RWPE2 (cell line): ENCODE measurements at regions not wholly inside any gene's neighbourhood (a gene's known extent, or its start where the extent isn't known, plus 50 kb on each side); places are given as distances from the start of the nearest gene placed in this dataset.

Experiments
- ATAC-seq: fragments of 200-7000 bp; cut with Tn5 transposase; 3 replicates; pipeline ENCODE4 v1.9.1; 2021; ENCODE audit warnings: low read depth
- DNase-seq: peaks from one replicate; pipeline ENCODE4 v3.0.0-alpha.2; 2020; ENCODE audit warnings: low spot score
- H3K27ac ChIP-seq: fragments of 450-650 bp; 2 replicates; pipeline ENCODE4 v1.5.1; 2017; ENCODE audit warnings: mild to moderate bottlenecking; ENCODE audit not compliant: poor library complexity, severe bottlenecking
- H3K27me3 ChIP-seq: fragments of 250-450 bp; sonication (Bioruptor Pico); 2 replicates; pipeline ENCODE4 v1.5.1; 2021; ENCODE audit warnings: mild to moderate bottlenecking, moderate library complexity; ENCODE audit not compliant: insufficient read depth, poor library complexity, severe bottlenecking
- H3K36me3 ChIP-seq: fragments of 250-450 bp; sonication (Bioruptor Pico); 2 replicates; pipeline ENCODE4 v1.5.1; 2020; ENCODE audit warnings: low read depth, mild to moderate bottlenecking, moderate library complexity
- H3K4me1 ChIP-seq: fragments of 250-450 bp; sonication (Bioruptor Pico); 2 replicates; pipeline ENCODE4 v1.5.1; 2021; ENCODE audit warnings: mild to moderate bottlenecking, moderate library complexity; ENCODE audit not compliant: insufficient read depth, poor library complexity, severe bottlenecking
- H3K4me3 ChIP-seq: fragments of 250-450 bp; sonication (Bioruptor Pico); 2 replicates; pipeline ENCODE4 v1.5.1; 2021; ENCODE audit warnings: mild to moderate bottlenecking, moderate library complexity; ENCODE audit not compliant: severe bottlenecking
- H3K9me3 ChIP-seq: fragments of 250-450 bp; sonication (Bioruptor Pico); 2 replicates; pipeline ENCODE4 v1.5.1; 2021; ENCODE audit warnings: mild to moderate bottlenecking, moderate library complexity; ENCODE audit not compliant: severe bottlenecking
- TF ChIP-seq, protein P1 (sequence below): fragments of 450-650 bp; IDR thresholded peaks from one replicate; pipeline ENCODE4 v1.5.1; 2017; ENCODE audit warnings: mild to moderate bottlenecking, moderate library complexity; ENCODE audit not compliant: poor library complexity, severe bottlenecking

DNA sequence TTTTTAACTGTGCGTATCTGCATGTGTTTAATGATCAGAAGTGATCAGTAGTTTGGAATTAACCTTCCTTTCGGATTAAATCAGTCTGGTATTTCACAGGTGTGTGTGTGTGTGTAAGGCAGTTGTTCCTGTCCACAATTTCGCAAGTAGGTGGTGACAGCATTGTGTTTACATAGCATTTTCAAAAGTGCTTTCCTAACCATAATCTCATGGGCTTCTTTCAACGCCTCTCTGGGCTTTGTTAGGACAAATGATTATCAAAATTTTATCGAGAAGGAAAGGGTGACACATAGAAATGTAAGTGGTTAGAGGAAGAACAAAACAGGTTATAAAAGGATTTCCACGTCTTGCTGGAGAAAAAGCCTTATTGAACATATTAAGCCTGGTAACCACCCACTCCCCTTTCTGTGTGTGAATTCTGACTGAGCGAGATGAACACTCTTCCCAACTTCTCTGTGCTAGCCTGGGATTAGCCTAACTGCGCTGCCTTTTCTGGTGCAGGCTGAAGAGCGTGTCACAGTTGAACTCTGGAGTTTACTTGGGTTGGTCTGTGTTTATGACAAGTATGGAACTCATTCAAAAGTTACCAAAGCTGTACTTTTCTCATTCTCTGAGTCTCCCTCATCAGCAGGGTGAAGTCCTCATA is 292.3 kb upstream of the PITRM1 start:
- H3K4me3 ChIP-seq = no peak overlapping the region
- TF ChIP-seq, protein P1, sequence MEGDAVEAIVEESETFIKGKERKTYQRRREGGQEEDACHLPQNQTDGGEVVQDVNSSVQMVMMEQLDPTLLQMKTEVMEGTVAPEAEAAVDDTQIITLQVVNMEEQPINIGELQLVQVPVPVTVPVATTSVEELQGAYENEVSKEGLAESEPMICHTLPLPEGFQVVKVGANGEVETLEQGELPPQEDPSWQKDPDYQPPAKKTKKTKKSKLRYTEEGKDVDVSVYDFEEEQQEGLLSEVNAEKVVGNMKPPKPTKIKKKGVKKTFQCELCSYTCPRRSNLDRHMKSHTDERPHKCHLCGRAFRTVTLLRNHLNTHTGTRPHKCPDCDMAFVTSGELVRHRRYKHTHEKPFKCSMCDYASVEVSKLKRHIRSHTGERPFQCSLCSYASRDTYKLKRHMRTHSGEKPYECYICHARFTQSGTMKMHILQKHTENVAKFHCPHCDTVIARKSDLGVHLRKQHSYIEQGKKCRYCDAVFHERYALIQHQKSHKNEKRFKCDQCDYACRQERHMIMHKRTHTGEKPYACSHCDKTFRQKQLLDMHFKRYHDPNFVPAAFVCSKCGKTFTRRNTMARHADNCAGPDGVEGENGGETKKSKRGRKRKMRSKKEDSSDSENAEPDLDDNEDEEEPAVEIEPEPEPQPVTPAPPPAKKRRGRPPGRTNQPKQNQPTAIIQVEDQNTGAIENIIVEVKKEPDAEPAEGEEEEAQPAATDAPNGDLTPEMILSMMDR = no peak
- no peak for DNase-seq
- no peaks in the 10 kb centered on the region for H3K9me3 ChIP-seq
- no peaks in the 10 kb centered on the region for H3K27me3 ChIP-seq
- peaks cover 42% of the 10 kb centered on the region for H3K4me1 ChIP-seq
- ATAC-seq = no peak
- H3K27ac ChIP-seq = peak overlapping the region; percentile 95
- no peaks in the 10 kb centered on the region for H3K36me3 ChIP-seq

DNA sequence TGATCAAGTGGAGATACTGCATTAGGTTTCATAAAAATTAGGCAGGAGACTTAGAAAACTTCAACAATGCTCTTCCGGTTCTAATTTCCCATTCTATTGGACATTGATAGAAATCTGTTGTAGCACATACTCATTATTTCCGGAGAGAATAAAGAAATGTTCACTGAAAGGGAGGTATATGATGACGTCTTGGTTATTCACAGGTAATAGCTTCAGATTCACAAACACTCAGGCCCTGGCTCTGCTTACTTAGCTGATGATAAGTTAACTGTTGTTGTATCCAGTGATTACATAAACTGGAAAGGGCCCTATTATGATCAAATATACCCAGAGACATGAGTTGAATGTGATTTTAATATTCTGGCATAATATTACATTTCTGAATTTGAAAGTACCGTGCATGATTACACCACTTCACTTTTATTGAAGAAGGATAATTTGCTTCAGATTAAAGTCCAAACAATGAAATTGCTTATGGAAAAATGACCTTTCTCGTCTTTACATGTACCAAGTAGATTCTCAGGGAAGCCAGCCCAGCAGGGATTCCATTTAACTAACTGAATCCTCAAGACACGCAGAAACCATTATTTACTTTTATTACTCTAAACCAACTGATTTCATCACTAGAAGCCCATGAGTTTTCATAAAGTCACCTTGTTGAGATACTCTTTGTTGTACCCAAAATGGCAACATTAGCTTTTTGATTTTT is 288.0 kb upstream of the PITRM1 start:
- no peaks in the 10 kb centered on the region for H3K36me3 ChIP-seq
- peaks cover 15% of the 10 kb centered on the region for H3K4me1 ChIP-seq
- H3K9me3 ChIP-seq = no peaks in the 10 kb centered on the region
- DNase-seq = no peak
- H3K27ac ChIP-seq = no peak overlapping the region
- ATAC-seq = no peak
- H3K27me3 ChIP-seq = no peaks in the 10 kb centered on the region
- H3K4me3 ChIP-seq = no peak overlapping the region
- TF ChIP-seq, protein P1 = no peak

DNA sequence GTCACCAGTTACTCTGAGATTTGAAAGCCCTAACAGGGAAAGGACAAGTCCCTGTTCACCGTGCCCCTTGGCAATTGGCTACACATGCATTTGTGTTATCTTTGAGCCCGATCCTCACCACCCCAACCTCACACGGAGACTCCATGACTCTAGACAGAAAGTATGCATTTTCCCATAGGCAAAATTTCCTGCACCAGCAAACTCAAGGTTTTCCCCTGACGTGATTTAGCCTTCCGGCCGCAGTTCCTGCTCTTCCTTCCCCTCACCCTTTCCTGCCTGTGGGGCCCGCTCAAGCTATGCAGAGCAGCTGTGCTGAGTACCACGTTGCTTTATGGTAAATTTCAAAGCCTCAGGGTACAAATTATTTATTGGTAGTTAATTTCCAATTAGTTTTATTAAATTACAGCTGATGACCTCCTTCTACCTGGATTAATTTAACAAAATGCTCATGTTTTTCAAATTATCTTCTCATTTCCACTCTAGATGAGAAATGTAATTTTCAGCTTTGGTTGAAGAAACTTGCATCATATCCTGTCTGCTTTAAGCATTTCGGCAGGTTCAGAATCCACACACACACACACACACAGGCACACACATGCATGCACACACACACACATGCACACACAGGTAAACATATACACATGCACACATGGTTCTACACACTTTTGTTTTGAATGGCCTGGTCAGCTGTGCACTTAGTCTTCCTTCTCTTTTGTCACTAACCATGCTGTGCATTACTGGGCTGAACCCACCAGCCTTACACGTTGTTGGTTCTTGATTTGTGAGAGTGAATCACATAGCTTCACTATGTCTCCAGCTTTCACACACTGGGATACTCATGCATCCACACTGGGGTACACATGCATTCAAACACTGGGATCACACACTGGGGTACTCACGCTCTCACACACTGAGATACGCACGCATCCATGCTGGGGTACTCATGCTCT is 283.1 kb upstream of the PITRM1 start:
- H3K4me1 ChIP-seq = peaks cover 24% of the 10 kb centered on the region
- H3K36me3 ChIP-seq = no peaks in the 10 kb centered on the region
- no peak overlapping the region for H3K27ac ChIP-seq
- no peaks in the 10 kb centered on the region for H3K9me3 ChIP-seq
- DNase-seq = no peak
- no peaks in the 10 kb centered on the region for H3K27me3 ChIP-seq
- TF ChIP-seq, protein P1 = no peak
- no peak for ATAC-seq
- no peak overlapping the region for H3K4me3 ChIP-seq

DNA sequence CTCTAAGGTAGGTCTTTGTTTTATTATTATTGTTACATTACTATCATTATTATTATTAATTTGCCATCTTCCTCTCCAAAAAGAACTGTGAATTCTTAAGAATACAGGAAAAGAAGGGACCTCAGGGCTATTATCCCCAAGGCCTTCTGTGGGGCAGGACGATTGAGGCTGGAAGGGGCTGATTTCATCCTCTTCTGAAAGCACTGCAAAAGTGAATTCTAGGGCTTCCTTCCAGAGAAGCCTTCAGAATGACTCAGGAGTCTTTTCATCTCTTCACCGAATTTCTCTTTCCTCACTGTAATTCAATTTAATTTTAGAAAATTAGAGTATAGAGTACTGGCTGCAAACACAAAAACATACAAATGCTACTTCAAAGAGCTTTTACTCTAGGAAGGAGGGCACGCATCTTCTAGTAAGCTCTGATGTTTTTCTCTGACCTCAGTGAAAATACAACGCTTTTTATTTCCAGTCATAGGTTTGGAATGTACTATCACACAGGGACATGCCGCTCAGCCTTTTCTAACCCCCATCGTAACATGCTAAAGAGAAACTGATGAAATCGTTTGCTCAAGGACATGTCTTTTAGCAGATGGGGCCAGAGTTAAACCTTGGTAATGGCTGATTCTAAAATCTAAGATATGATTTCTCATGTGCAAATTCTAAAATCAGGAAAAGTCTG is 280.2 kb upstream of the PITRM1 start:
- Histone ChIP-seq H3K9me3 (no peaks in the 10 kb centered on the region), H3K4me1 (peaks cover 24% of the 10 kb centered on the region), H3K27me3 (no peaks in the 10 kb centered on the region), H3K27ac (peak overlapping the region; percentile 89), H3K4me3 (no peak overlapping the region), H3K36me3 (no peaks in the 10 kb centered on the region)
- DNase-seq (no peak), ATAC-seq (peak; percentile 81)
- TF ChIP-seq, protein P1 = peak; percentile 33
